ENCODE measurements at regions not wholly inside any gene's neighbourhood (a gene's known extent, or its start where the extent isn't known, plus 50 kb on each side); places are given as distances from the start of the nearest gene placed in this dataset.
"Not testable (repeated sequence)": the region's sequence is repeated elsewhere in the genome, so short reads cannot be mapped to it uniquely, and the experiment has no call there.

GRCh38 chr7:35971133-35971891 lies 170.5 kb downstream of the SEPTIN7 start:
- no peak for DNase-seq (ENCODE audit: low spot score)

GRCh38 chr7:35975851-35976454 lies 175.1 kb downstream of the SEPTIN7 start:
- DNase-seq (ENCODE audit: low spot score) = peak; percentile 88

- not testable (repeated sequence) for DNase-seq (ENCODE audit: low spot score)
Measured at GRCh38 chr7:35978816-35979640, 174.0 kb upstream of the EEPD1 start.

DNA sequence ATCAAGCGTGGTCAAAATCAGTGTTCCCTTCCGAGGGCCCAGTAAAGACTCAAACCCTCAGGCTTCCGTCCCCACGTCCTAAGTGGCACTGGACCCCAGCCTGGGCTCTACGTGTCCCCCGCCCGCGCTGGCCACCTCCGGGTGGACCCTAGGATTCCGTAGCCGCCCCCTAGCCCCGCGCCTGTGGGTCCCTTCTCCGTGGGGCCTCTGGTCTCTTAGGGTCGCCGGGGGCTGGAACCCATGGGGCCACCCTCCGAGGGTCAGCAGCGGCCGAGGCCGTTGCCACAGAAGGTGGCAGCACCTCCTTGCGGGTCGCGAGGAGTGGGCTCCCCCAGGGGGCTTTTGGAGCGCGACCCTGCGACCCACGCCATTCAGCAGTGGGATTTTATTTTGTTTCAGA lies 170.5 kb upstream of the EEPD1 start:
- no peak for DNase-seq (ENCODE audit: low spot score)

DNA sequence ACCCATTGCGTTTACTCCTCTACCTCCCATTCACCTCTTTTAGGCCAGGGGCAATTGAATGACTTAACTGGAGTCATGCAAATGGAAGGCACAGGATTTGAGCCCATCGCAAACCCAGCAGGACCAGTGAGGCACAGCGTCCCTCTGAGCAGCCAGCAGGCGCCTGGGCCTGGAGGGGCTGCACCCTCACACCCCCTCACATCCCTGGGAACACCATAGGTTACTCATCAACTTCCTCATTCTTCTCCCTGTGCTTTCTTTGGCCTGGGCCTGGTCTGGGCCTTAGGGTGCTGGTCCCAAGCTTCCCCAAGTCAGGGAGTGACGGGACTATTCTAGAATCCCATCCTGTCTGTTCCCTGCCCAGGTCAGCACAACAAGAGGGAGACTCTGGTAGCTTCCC lies 169.4 kb upstream of the EEPD1 start:
- DNase-seq (ENCODE audit: low spot score) = no peak

- peak; percentile 88 for DNase-seq (ENCODE audit: low spot score)
Measured at GRCh38 chr7:35985126-35985754, 167.8 kb upstream of the EEPD1 start.

- no peak for DNase-seq (ENCODE audit: low spot score)
Measured at GRCh38 chr7:35987016-35987415, 166.0 kb upstream of the EEPD1 start.

GRCh38 chr7:35988105-35988504 lies 164.9 kb upstream of the EEPD1 start:
- DNase-seq (ENCODE audit: low spot score) = no peak

DNA sequence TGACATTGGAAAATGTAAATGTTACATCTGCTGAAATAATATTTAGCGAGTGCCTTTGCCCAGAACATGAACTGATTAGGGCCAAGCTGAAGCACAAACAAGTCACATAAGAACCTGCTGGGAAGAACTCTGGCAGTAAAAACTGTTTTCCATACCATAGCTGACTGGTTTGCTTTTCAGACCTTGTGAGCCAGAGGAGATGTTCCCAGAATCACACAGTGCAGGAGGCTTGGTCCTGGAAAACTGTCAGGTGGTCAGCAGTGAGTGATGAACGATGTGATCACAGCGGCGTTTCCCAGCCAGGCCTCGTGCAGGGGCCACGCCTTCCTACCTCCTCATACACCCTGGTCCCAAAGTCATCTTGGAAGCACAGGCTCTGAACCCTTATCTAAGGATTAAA lies 164.2 kb upstream of the EEPD1 start:
- no peak for DNase-seq (ENCODE audit: low spot score)

DNA sequence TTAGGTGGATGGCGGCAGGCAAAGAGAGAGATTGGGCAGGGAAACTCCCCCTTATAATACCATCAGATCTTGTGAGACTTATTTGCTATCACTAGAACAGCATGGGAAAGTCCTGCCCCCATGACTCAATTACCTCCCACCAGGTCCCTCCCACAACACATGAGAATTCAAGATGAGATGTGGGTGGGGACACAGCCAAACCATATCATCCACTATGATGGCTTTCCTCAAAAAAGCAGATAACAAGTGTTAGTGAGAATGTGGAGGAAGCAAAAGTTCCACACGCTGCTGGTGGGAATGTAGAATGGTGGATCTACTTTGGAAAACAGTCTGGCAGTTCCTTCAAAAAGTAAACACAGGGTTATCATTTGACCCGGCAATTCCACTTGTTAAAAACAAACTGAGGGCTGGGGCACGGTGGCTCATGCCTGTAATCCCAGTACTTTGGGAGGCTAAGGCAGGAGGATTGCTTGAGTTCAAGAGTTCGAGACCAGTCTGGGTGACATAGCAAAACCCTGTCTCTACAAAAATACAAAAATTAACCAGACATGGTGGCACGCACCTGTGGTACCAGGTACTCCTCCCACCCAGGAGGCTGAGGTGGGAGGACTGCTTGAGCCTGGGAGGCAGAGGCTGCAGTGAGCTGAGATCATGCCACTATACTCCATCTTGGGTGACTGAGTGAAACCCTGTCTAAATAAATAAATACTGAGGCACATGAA lies 161.4 kb upstream of the EEPD1 start:
- DNase-seq (ENCODE audit: low spot score) = no peak

DNA sequence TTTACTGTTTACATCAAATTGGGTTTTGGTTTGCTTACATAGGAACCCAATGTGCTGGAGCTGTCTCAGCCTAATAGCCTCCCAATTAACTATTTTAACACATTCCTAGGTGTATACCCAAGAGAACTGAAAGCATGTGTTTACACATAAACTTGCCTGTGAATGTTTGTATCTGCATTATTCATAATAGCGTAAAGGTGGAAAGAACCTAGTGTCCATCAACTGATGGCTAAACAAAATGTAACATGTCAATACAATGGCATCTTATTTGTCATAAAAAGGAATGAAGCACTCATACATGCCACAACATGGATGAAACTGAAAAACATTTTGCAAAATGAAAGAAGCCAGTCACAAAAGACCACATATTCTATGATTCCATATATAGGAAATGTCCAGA lies 160.6 kb upstream of the EEPD1 start:
- DNase-seq (ENCODE audit: low spot score) = no peak

GRCh38 chr7:35993113-35993512 lies 159.9 kb upstream of the EEPD1 start:
- no peak for DNase-seq (ENCODE audit: low spot score)

- peak; percentile 95 for DNase-seq (ENCODE audit: low spot score)
Measured at GRCh38 chr7:35993676-35994606, 159.1 kb upstream of the EEPD1 start.

DNA sequence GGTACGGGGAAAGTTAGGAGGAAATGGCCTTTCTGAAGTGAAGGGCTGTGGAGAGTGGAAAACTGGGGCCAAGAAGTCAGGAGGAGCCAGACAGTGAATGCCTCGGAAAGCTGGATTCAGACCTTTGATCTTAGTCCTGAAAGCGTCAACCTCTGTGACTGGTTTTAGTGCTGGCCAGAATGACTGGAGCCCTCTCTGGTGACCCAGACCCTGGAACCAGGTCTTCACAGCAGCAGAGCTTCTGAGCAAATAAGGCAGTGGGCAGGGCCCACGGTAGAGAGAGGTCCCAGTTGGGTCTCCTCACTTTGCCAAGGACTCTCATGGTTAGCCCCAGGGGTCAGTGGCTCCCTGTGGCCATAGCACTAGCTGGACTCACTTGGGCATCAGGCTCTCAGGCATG lies 157.7 kb upstream of the EEPD1 start:
- DNase-seq (ENCODE audit: low spot score) = no peak

GRCh38 chr7:35998481-35998880 lies 154.6 kb upstream of the EEPD1 start:
- no peak for DNase-seq (ENCODE audit: low spot score)

GRCh38 chr7:36001546-36001945 lies 151.5 kb upstream of the EEPD1 start:
- DNase-seq (ENCODE audit: low spot score) = no peak

- DNase-seq (ENCODE audit: low spot score) = no peak
Measured at GRCh38 chr7:36002900-36003299, 150.2 kb upstream of the EEPD1 start.

DNA sequence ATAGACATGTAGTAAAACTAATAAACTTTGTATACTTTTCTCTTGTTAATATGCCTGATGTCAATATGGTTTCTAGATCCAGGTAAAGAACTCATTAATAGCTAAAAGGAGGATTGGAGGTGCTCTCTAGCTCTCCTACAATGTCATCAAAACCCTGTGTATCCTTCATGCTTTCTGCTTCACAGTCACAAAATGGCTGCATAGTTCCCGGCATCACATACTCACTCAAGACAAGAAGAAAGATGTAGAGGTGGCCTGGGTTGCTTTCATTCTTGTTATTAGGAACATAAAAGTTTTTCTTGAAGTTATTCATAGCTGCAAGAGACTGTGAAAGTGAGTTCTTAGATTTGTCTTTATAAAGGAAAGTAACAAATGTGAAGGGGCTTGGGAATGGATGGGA lies 149.7 kb upstream of the EEPD1 start:
- DNase-seq (ENCODE audit: low spot score) = no peak

DNA sequence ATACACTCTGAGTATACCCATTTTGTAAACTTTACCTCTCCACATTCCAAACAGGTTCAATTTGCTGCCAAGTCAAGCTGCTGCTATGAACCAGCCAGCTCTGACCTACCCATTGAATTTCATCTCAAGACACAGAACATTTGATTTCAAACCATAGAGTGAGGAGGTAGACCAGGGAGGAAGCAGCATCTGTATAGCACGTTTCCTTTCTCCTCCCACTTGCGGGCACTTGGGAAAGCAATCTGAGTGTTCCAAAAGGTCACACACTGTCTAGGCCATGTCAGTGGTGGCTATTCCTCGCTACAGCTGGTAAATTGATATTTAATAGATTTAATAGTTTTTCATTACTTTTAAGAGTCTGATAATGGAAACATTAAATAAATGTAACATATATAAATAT lies 147.8 kb upstream of the EEPD1 start:
- DNase-seq (ENCODE audit: low spot score) = no peak

GRCh38 chr7:36005876-36006275 lies 147.2 kb upstream of the EEPD1 start:
- DNase-seq (ENCODE audit: low spot score) = no peak
